ENCODE measurements at regions not wholly inside any gene's neighbourhood (a gene's known extent, or its start where the extent isn't known, plus 50 kb on each side); places are given as distances from the start of the nearest gene placed in this dataset.

- no peak for DNase-seq
Measured at GRCh38 chr1:239739375-239739774, 352.3 kb upstream of the FMN2 start.

- no peak for DNase-seq
Measured at GRCh38 chr1:239739919-239740318, 351.8 kb upstream of the FMN2 start.

- DNase-seq = no peak
Measured at GRCh38 chr1:239742416-239743109, 349.1 kb upstream of the FMN2 start.

GRCh38 chr1:239744851-239745250 lies 346.8 kb upstream of the FMN2 start:
- no peak for DNase-seq

- no peak for DNase-seq
Measured at GRCh38 chr1:239755107-239755912, 336.4 kb upstream of the FMN2 start.

GRCh38 chr1:239757716-239758115 lies 334.0 kb upstream of the FMN2 start:
- DNase-seq = no peak

GRCh38 chr1:239758756-239759155 lies 332.9 kb upstream of the FMN2 start:
- DNase-seq = no peak

GRCh38 chr1:239761509-239761908 lies 330.2 kb upstream of the FMN2 start:
- no peak for DNase-seq

- DNase-seq = no peak
Measured at GRCh38 chr1:239763850-239764249, 327.8 kb upstream of the FMN2 start.

- DNase-seq = no peak
Measured at GRCh38 chr1:239764546-239764945, 327.1 kb upstream of the FMN2 start.

GRCh38 chr1:239765163-239765562 lies 326.5 kb upstream of the FMN2 start:
- DNase-seq = no peak

- no peak for DNase-seq
Measured at GRCh38 chr1:239771550-239771949, 320.1 kb upstream of the FMN2 start.

GRCh38 chr1:239772446-239772845 lies 319.2 kb upstream of the FMN2 start:
- DNase-seq = no peak

- no peak for DNase-seq
Measured at GRCh38 chr1:239775466-239775865, 316.2 kb upstream of the FMN2 start.

- DNase-seq = no peak
Measured at GRCh38 chr1:239778208-239778813, 313.4 kb upstream of the FMN2 start.

GRCh38 chr1:239779962-239780361 lies 311.7 kb upstream of the FMN2 start:
- no peak for DNase-seq

GRCh38 chr1:239784896-239785295 lies 306.8 kb upstream of the FMN2 start:
- DNase-seq = no peak

GRCh38 chr1:239785576-239785975 lies 306.1 kb upstream of the FMN2 start:
- DNase-seq = no peak

GRCh38 chr1:239786464-239786863 lies 305.2 kb upstream of the FMN2 start:
- DNase-seq = no peak

GRCh38 chr1:239792157-239792556 lies 299.5 kb upstream of the FMN2 start:
- no peak for DNase-seq

- DNase-seq = no peak
Measured at GRCh38 chr1:239795304-239795703, 296.4 kb upstream of the FMN2 start.

- no peak for DNase-seq
Measured at GRCh38 chr1:239799617-239800016, 292.1 kb upstream of the FMN2 start.

GRCh38 chr1:239800861-239801260 lies 290.8 kb upstream of the FMN2 start:
- no peak for DNase-seq

GRCh38 chr1:239802275-239802674 lies 289.4 kb upstream of the FMN2 start:
- DNase-seq = no peak

Measured in stimulated activated CD4-positive, alpha-beta T cell treated with anti-CD3 and anti-CD28 coated beads, Interleukin-15, amount 100 ng/mL, for 24 hours (primary cell).